ENCODE measurements at regions not wholly inside any gene's neighbourhood (a gene's known extent, or its start where the extent isn't known, plus 50 kb on each side); places are given as distances from the start of the nearest gene placed in this dataset.

- H3K9ac ChIP-seq = no peak overlapping the region
- DNase-seq = no peak
- ChIA-PET CTCF (interaction anchor here (0.7 to 0.8 kb wide), 2 partner anchors 122 to 378 kb away, joined by 3 to 4 read pairs; no protein-coding TSS in a partner anchor), POLR2A (no interaction called here)
- H3K36me3 ChIP-seq (replicated peaks in 1 of 2; ENCODE audit: control insufficient read depth in 1 of 2, insufficient read depth in 2 of 2, low read length in 1 of 2) = no peaks in the 10 kb centered on the region
- no peaks in the 10 kb centered on the region for H3K79me2 ChIP-seq (ENCODE audit: insufficient read depth)
- no peaks in the 10 kb centered on the region for H3F3A ChIP-seq (replicated peaks; ENCODE audit: insufficient read depth)
- no peaks in the 10 kb centered on the region for H4K20me1 ChIP-seq (ENCODE audit: insufficient read depth)
- no peak overlapping the region for H3K27ac ChIP-seq (ENCODE audit: low read depth in 2 of 2, low read length in 1 of 2)
- H3K9me2 ChIP-seq = no peaks in the 10 kb centered on the region
- 69% methylated on average over 1 of the region's 1 CpG for WGBS (ENCODE audit: low lambda C conversion rate)
- no peak overlapping the region for H2AFZ ChIP-seq (ENCODE audit: low read depth)
- H3K9me3 ChIP-seq = peaks cover 3% of the 10 kb centered on the region; the same call in 1 of the 2 replicates
- no peak overlapping the region for H3K4me2 ChIP-seq
- no peaks in the 10 kb centered on the region for H3K27me3 ChIP-seq (ENCODE audit: insufficient read depth)
- TF ChIP-seq CTCF (IDR thresholded peaks at IDR 0.05) (peak; percentile 22; the same call in 1 of the 2 replicates), MXI1 (IDR thresholded peaks at IDR 0.05; ENCODE audit: low read depth, low read length) (no peak), RCOR1 (IDR thresholded peaks at IDR 0.05; ENCODE audit: low read length) (no peak), CHD2 (IDR thresholded peaks at IDR 0.05; ENCODE audit: low read length, partially characterized antibody) (no peak), RAD21 (IDR thresholded peaks at IDR 0.05; ENCODE audit: low read length) (no peak), FOXM1 (IDR thresholded peaks at IDR 0.05; ENCODE audit: low read depth) (no peak)
- no peak overlapping the region for H3K4me3 ChIP-seq (ENCODE audit: low read depth in 2 of 2, low read length in 1 of 2)
- peaks cover 0 to 20% of the 10 kb centered on the region in 2 experiments; a peak in 1 of 4 replicates for H3K4me1 ChIP-seq (ENCODE audit: control insufficient read depth in 1 of 2, insufficient read depth in 2 of 2, low read depth in 1 of 2, low read length in 1 of 2)
These were observed 391.1 kb downstream of the RPS24 start for GRCh38 chr10:78424723-78425122.

DNA sequence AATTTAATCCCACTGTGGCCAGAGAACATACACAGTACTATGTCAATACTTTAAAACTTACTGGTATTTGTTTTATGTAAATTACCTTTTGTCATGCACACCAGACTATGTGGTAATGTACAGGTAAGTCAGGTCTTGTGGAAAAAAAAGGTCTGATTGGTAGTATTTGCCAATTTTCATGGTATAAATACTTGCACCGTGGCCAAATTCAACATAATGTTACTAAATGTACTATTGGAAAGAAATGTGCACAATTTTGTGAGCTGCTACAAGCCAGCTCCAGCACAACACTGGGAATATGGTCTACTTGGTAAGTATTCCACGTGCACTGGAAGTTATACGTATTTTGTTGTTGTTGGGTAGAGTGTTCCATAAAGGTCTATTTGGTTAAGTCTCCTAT, 392.5 kb downstream of the RPS24 start:
- POLR2A ChIA-PET = no interaction called here
- Histone ChIP-seq H3K4me1 (ENCODE audit: control insufficient read depth in 1 of 2, insufficient read depth in 2 of 2, low read depth in 1 of 2, low read length in 1 of 2) (peaks cover 0 to 7% of the 10 kb centered on the region in 2 experiments; a peak in 1 of 4 replicates), H3K9ac (no peak overlapping the region), H3K79me2 (ENCODE audit: insufficient read depth) (no peaks in the 10 kb centered on the region), H3K36me3 (replicated peaks in 1 of 2; ENCODE audit: control insufficient read depth in 1 of 2, insufficient read depth in 2 of 2, low read length in 1 of 2) (no peaks in the 10 kb centered on the region), H3K9me3 (peaks cover 3% of the 10 kb centered on the region; the same call in 1 of the 2 replicates), H3K27me3 (ENCODE audit: insufficient read depth) (no peaks in the 10 kb centered on the region), H3K4me2 (no peak overlapping the region), H3K9me2 (no peaks in the 10 kb centered on the region), H3F3A (replicated peaks; ENCODE audit: insufficient read depth) (no peaks in the 10 kb centered on the region), H3K27ac (ENCODE audit: low read depth in 2 of 2, low read length in 1 of 2) (no peak overlapping the region), H4K20me1 (ENCODE audit: insufficient read depth) (no peaks in the 10 kb centered on the region), H3K4me3 (ENCODE audit: low read depth in 2 of 2, low read length in 1 of 2) (no peak overlapping the region), H2AFZ (ENCODE audit: low read depth) (no peak overlapping the region)
- TF ChIP-seq SIN3A (IDR thresholded peaks at IDR 0.05; ENCODE audit: borderline replicate concordance, low read depth, low read length) = no peak
- no peak for TF ChIP-seq JUND (IDR thresholded peaks at IDR 0.05)
- no peak for TF ChIP-seq MXI1 (IDR thresholded peaks at IDR 0.05; ENCODE audit: low read depth, low read length)
- no peak for TF ChIP-seq CTCF (IDR thresholded peaks at IDR 0.05)
- TF ChIP-seq MEF2A (IDR thresholded peaks at IDR 0.05; ENCODE audit: borderline replicate concordance, low read depth) = no peak
- TF ChIP-seq TEAD4 (IDR thresholded peaks at IDR 0.05; ENCODE audit: borderline replicate concordance, insufficient read depth) = no peak
- CTCF ChIA-PET = interaction anchor here (1.1 kb wide), 1 partner anchor 91 kb away, joined by 3 read pairs; no protein-coding TSS in a partner anchor
- DNase-seq = no peak
- WGBS (ENCODE audit: low lambda C conversion rate) = 45% methylated on average over 3 of the region's 3 CpGs
